Ovary (tissue), 7 donors: ENCODE measurements at regions not wholly inside any gene's neighbourhood (a gene's known extent, or its start where the extent isn't known, plus 50 kb on each side); places are given as distances from the start of the nearest gene placed in this dataset.

Source experiments
- DNase-seq, 5 donors: peaks; one replicate each; pipeline ENCODE4 v3.0.0-alpha.2; 2019 to 2020
- H3K27ac ChIP-seq, 2 donors: fragments of 200-600 bp; one replicate each; pipeline versions ENCODE4 v1.5.1 to v1.8.0; 2019 to 2022
- H3K27me3 ChIP-seq: fragments of 200-600 bp; one replicate; pipeline ENCODE4 v1.8.0; 2022
- H3K36me3 ChIP-seq: fragments of 200-600 bp; sonication (generic); one replicate; pipeline ENCODE4 v1.5.1; 2019
- H3K4me1 ChIP-seq: one replicate; pipeline ENCODE4 v1.8.1; 2013; ENCODE audit warnings: mild to moderate bottlenecking, moderate library complexity; ENCODE audit not compliant: insufficient read depth
- H3K4me3 ChIP-seq: fragments of 200-600 bp; sonication (generic); one replicate; pipeline ENCODE4 v1.5.1; 2017
- H3K9me3 ChIP-seq, 2 donors: fragments of 200-600 bp in 1 of 2; sonication (generic) in 1 of 2; one replicate each; pipeline versions ENCODE4 v1.5.1 to v1.8.1; 2013 to 2019; ENCODE audit warnings: mild to moderate bottlenecking in 1 of 2, moderate library complexity in 1 of 2
- CTCF ChIP-seq, 3 donors: fragments of 450-650 bp in 2 of 3; fragments of 200-600 bp in 1 of 3; IDR thresholded peaks; one replicate each; pipeline versions ENCODE4 v1.5.1 to v1.8.0; 2016 to 2022; ENCODE audit warnings: antibody characterized with exemption in 3 of 3, mild to moderate bottlenecking in 1 of 3
- EP300 ChIP-seq: sonication (generic); formaldehyde crosslinking; IDR thresholded peaks from one replicate; pipeline ENCODE4 v1.6.1; 2017; ENCODE audit warnings: antibody characterized with exemption
- POLR2A ChIP-seq: fragments of 450-650 bp; IDR thresholded peaks from one replicate; pipeline ENCODE4 v1.6.1; 2017; ENCODE audit warnings: antibody characterized with exemption, mild to moderate bottlenecking, moderate library complexity
- WGBS, 3 donors: extraction: QIAGEN DNeasy Blood & Tissue Kit in 1 of 3; methylation state at CpG; one replicate each; pipeline versions ENCODE4 v1.1.5 to v1.1.7; 2013 to 2017; 5-methylcytosine and 5-hydroxymethylcytosine counted together
- intact Hi-C, 4 donors: fragments of 100-400 bp; cut with DNase I; formaldehyde crosslinking; loops; one replicate each; pipeline versions ENCODE4 v1.11.0 to v1.15.1; 2022 to 2023
- donor health status: DM: no; HTN: no; CAD: no; lungs with moderate emphysema.
- donor health status: DM: no; HTN: no; CAD: no.
- donor health status: Bipolar disorder and iron deficiency.
- donor health status: DM: no; HTN: no; CAD: no.
- donor health status: DM: yes; HTN: yes; CAD: no.

GRCh38 chr12:92571844-92572543, 130.8 kb upstream of the PLEKHG7 start:
- Histone ChIP-seq H3K9me3 (no peaks in the 10 kb centered on the region), H3K4me3 (no peak overlapping the region), H3K27ac (no peak overlapping the region), H3K36me3 (no peaks in the 10 kb centered on the region), H3K4me1 (peaks cover 2% of the 10 kb centered on the region), H3K27me3 (no peaks in the 10 kb centered on the region)
- intact Hi-C loops = loop anchor here in 3 of 4 donors (5.0 to 10.0 kb wide), 4 partner anchors 425 to 1190 kb away; partner anchors contain the start of gene BTG1 (in 1 of the 3)
- no peak for DNase-seq
- 90 to 92% (median 92%) methylated on average over 8 of the region's 8 CpGs for WGBS, 3 donors
- no peak for TF ChIP-seq EP300
- no peak for TF ChIP-seq CTCF (IDR thresholded peaks at IDR 0.05)
- TF ChIP-seq POLR2A = no peak

GRCh38 chr12:92571169-92571568, 131.6 kb upstream of the PLEKHG7 start:
- Histone ChIP-seq H3K27me3 (no peaks in the 10 kb centered on the region), H3K4me1 (peaks cover 2% of the 10 kb centered on the region), H3K4me3 (no peak overlapping the region), H3K36me3 (no peaks in the 10 kb centered on the region), H3K9me3 (no peaks in the 10 kb centered on the region), H3K27ac (no peak overlapping the region)
- 85 to 87% (median 86%) methylated on average over 4 of the region's 4 CpGs for WGBS, 3 donors
- intact Hi-C loops = loop anchor here in 3 of 4 donors (5.0 to 10.0 kb wide), 4 partner anchors 424 to 1189 kb away; partner anchors contain the start of gene BTG1 (in 1 of the 3)
- DNase-seq = no peak
- TF ChIP-seq EP300 = no peak
- TF ChIP-seq POLR2A = no peak
- no peak for TF ChIP-seq CTCF (IDR thresholded peaks at IDR 0.05)

- Histone ChIP-seq H3K9me3 (no peaks in the 10 kb centered on the region), H3K4me3 (no peak overlapping the region), H3K4me1 (peaks cover 2% of the 10 kb centered on the region), H3K36me3 (no peaks in the 10 kb centered on the region), H3K27ac (no peak overlapping the region), H3K27me3 (no peaks in the 10 kb centered on the region)
- DNase-seq = peak in 4 of 5 donors; percentile 35 to 79 (median 52)
- intact Hi-C loops = loop anchor here in 3 of 4 donors (5.0 to 10.0 kb wide), 4 partner anchors 423 to 1188 kb away; partner anchors contain the start of gene BTG1 (in 1 of the 3)
- TF ChIP-seq CTCF (IDR thresholded peaks at IDR 0.05) (peak; percentile 47 to 93 (median 90)), POLR2A (no peak)
- WGBS, 3 donors = 6 to 8% (median 8%) methylated on average over 4 of the region's 4 CpGs
Measured at GRCh38 chr12:92570056-92570753, 132.6 kb upstream of the PLEKHG7 start.

- intact Hi-C loops = loop anchor here in 3 of 4 donors (5.0 to 10.0 kb wide), 4 partner anchors 64 to 1201 kb away; partner anchors contain the start of gene BTG1 (in 1 of the 3)
- no peaks in the 10 kb centered on the region for H3K9me3 ChIP-seq
- H3K4me1 ChIP-seq = peaks cover 2% of the 10 kb centered on the region
- H3K4me3 ChIP-seq = no peak overlapping the region
- TF ChIP-seq EP300 (no peak), POLR2A (no peak), CTCF (IDR thresholded peaks at IDR 0.05) (no peak)
- no peaks in the 10 kb centered on the region for H3K36me3 ChIP-seq
- 75 to 82% (median 78%) methylated on average over 2 of the region's 2 CpGs for WGBS, 3 donors
- no peak overlapping the region for H3K27ac ChIP-seq
- no peak for DNase-seq
- no peaks in the 10 kb centered on the region for H3K27me3 ChIP-seq
Measured at GRCh38 chr12:92568691-92569090, 134.1 kb upstream of the PLEKHG7 start.
